Panc1 (cell line): ENCODE measurements at regions not wholly inside any gene's neighbourhood (a gene's known extent, or its start where the extent isn't known, plus 50 kb on each side); places are given as distances from the start of the nearest gene placed in this dataset.

Experiments
- ATAC-seq: fragments of 200-7000 bp; cut with Tn5 transposase; 2 replicates; pipeline ENCODE4 v1.9.1; 2020; ENCODE audit warnings: mild to moderate bottlenecking, moderate library complexity
- BruUV-seq: library from RNA; stranded (reverse); fragments of 400-500 nt; replicated peaks from 2 replicates; lab custom pipeline; 2021; lab: Mats Ljungman, UMichigan
- CTCF ChIA-PET: fragments of 300-600 bp; sonication (Branson Sonifier 250); formaldehyde crosslinking; loops from one replicate; lab custom pipeline; 2022; ENCODE audit warnings: antibody characterized with exemption; lab: Charles Lee
- POLR2A ChIA-PET: fragments of 300-600 bp; sonication (Branson Sonifier 250); formaldehyde crosslinking; loops from one replicate; lab custom pipeline; 2022; ENCODE audit warnings: antibody characterized with exemption; lab: Charles Lee
- DNase-seq: peaks from one replicate; pipeline ENCODE4 v3.0.0-alpha.2; 2010; ENCODE audit warnings: low read depth, low spot score
- H3K27ac ChIP-seq: 2 replicates; pipeline ENCODE4 v1.5.1; 2011; ENCODE audit warnings: mild to moderate bottlenecking, low read length, inconsistent platforms
- H3K27me3 ChIP-seq: fragments of 200-500 bp; sonication (Bioruptor generic); 2 replicates; pipeline ENCODE4 v1.6.0; 2014; ENCODE audit warnings: low read length, inconsistent platforms; ENCODE audit not compliant: control insufficient read depth, insufficient read depth
- H3K36me3 ChIP-seq: fragments of 200-500 bp; sonication (Bioruptor generic); 2 replicates; pipeline ENCODE4 v1.5.1; 2014; ENCODE audit warnings: inconsistent platforms, mild to moderate bottlenecking, low read length, moderate library complexity; ENCODE audit not compliant: control insufficient read depth, insufficient read depth
- H3K4me1 ChIP-seq: 2 replicates; pipeline ENCODE4 v1.5.1; 2011; ENCODE audit warnings: inconsistent platforms, mild to moderate bottlenecking, low read length, moderate library complexity; ENCODE audit not compliant: control insufficient read depth, insufficient read depth
- H3K4me3 ChIP-seq, 2 experiments: 2 replicates each; pipeline ENCODE4 v1.5.1; 2011 to 2012; ENCODE audit warnings: low read depth in 2 of 2, low read length in 2 of 2, mild to moderate bottlenecking in 2 of 2, inconsistent platforms in 1 of 2, moderate library complexity in 1 of 2
- H3K9me3 ChIP-seq: fragments of 200-500 bp; sonication (Bioruptor generic); 2 replicates; pipeline ENCODE4 v1.5.1; 2014; ENCODE audit warnings: low read depth, mild to moderate bottlenecking, inconsistent platforms, low read length, moderate library complexity; ENCODE audit not compliant: control insufficient read depth, insufficient read depth
- CTCF ChIP-seq: fragments of 450-650 bp; IDR thresholded peaks from 2 replicates; pipeline ENCODE4 v1.5.1; 2017; ENCODE audit warnings: mild to moderate bottlenecking
- POLR2AphosphoS5 ChIP-seq: IDR thresholded peaks from 2 replicates; pipeline ENCODE4 v1.6.1; 2012; ENCODE audit warnings: mild to moderate bottlenecking, low read depth, low read length, moderate library complexity
- SIN3A ChIP-seq: IDR thresholded peaks from 2 replicates; pipeline ENCODE4 v1.6.1; 2012; ENCODE audit warnings: low read depth, mild to moderate bottlenecking, low read length, moderate library complexity, borderline replicate concordance; ENCODE audit not compliant: insufficient read depth
- TCF7L2 ChIP-seq: IDR thresholded peaks from 2 replicates; pipeline ENCODE4 v1.6.1; 2011; ENCODE audit warnings: mild to moderate bottlenecking, low read depth, low read length, inconsistent platforms
- in situ Hi-C: cut with HindIII; loops from 2 replicates; pipeline ENCODE4 v1.10.0; 2016; ENCODE audit warnings: low sequenced_read_pairs, low pct_unique_long_range_greater_than_20kb
- intact Hi-C: fragments of 100-400 bp; cut with micrococcal nuclease; formaldehyde crosslinking; loops from one replicate; pipeline ENCODE4 v1.10.0; 2022; ENCODE audit not compliant: unreplicated experiment
- TF ChIP-seq, protein P1 (sequence below), 2 experiments: IDR thresholded peaks; 2 replicates each; pipeline ENCODE4 v1.6.1; 2011 to 2012; ENCODE audit warnings: low read depth in 2 of 2, control low read depth in 1 of 2, low read length in 1 of 2, mild to moderate bottlenecking in 1 of 2, moderate library complexity in 1 of 2; ENCODE audit not compliant: insufficient read depth in 1 of 2

DNA sequence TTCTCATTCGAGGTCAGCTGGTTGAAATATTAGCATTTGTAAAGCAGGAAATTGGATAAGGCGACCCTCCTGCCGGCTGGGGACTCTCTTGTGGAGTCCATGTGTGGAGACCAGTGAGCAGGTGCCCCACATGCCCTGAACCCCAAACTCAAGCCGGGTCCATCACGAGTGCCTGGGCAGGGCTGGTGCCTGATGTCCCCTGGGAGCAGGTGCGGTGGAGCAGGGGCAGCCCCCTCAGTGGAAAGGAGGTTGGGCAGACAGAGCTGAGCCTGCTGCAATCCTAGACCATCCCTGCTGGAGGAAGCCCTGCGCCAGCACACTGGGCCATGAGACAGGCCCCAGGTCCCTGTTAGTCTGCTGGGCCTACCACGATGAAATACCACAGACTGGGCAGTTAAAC, 395.6 kb downstream of the NPHP4 start:
- DNase-seq = no peak
- CTCF ChIA-PET = interaction anchor here (0.6 kb wide), 1 partner anchor 36 kb away, joined by 3 read pairs; no protein-coding TSS in a partner anchor
- H3K27ac ChIP-seq = no peak overlapping the region
- no peaks in the 10 kb centered on the region for H3K9me3 ChIP-seq
- no peak for ATAC-seq
- TF ChIP-seq POLR2AphosphoS5 = no peak
- TF ChIP-seq, protein P1, sequence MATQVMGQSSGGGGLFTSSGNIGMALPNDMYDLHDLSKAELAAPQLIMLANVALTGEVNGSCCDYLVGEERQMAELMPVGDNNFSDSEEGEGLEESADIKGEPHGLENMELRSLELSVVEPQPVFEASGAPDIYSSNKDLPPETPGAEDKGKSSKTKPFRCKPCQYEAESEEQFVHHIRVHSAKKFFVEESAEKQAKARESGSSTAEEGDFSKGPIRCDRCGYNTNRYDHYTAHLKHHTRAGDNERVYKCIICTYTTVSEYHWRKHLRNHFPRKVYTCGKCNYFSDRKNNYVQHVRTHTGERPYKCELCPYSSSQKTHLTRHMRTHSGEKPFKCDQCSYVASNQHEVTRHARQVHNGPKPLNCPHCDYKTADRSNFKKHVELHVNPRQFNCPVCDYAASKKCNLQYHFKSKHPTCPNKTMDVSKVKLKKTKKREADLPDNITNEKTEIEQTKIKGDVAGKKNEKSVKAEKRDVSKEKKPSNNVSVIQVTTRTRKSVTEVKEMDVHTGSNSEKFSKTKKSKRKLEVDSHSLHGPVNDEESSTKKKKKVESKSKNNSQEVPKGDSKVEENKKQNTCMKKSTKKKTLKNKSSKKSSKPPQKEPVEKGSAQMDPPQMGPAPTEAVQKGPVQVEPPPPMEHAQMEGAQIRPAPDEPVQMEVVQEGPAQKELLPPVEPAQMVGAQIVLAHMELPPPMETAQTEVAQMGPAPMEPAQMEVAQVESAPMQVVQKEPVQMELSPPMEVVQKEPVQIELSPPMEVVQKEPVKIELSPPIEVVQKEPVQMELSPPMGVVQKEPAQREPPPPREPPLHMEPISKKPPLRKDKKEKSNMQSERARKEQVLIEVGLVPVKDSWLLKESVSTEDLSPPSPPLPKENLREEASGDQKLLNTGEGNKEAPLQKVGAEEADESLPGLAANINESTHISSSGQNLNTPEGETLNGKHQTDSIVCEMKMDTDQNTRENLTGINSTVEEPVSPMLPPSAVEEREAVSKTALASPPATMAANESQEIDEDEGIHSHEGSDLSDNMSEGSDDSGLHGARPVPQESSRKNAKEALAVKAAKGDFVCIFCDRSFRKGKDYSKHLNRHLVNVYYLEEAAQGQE (IDR thresholded peaks at IDR 0.05; ENCODE audit: insufficient read depth in 1 of 2, low read depth in 2 of 2, low read length in 1 of 2) = no peak
- no peak for TF ChIP-seq CTCF
- TF ChIP-seq SIN3A = no peak
- no peak for TF ChIP-seq TCF7L2
- in situ Hi-C loops = no loop called here
- intact Hi-C loops = no loop called here
- H3K36me3 ChIP-seq = no peaks in the 10 kb centered on the region
- no TSS peak for BruUV-seq
- H3K27me3 ChIP-seq = peaks cover 7% of the 10 kb centered on the region
- no peak overlapping the region for H3K4me3 ChIP-seq
- POLR2A ChIA-PET = interaction anchor here (0.7 kb wide), 1 partner anchor 710 kb away, joined by 3 read pairs; no protein-coding TSS in a partner anchor
- no peaks in the 10 kb centered on the region for H3K4me1 ChIP-seq

- no TSS peak for BruUV-seq
- Histone ChIP-seq H3K4me3 (no peak overlapping the region), H3K36me3 (no peaks in the 10 kb centered on the region), H3K4me1 (no peaks in the 10 kb centered on the region), H3K9me3 (no peaks in the 10 kb centered on the region), H3K27me3 (no peaks in the 10 kb centered on the region; the same call in 1 of the 2 replicates), H3K27ac (no peak overlapping the region)
- ChIA-PET POLR2A (no interaction called here), CTCF (no interaction called here)
- in situ Hi-C loops (no loop called here), intact Hi-C loops (no loop called here)
- ATAC-seq (no peak), DNase-seq (no peak)
- TF ChIP-seq POLR2AphosphoS5 (no peak), TCF7L2 (no peak), SIN3A (no peak), CTCF (no peak)
- TF ChIP-seq, protein P1 (IDR thresholded peaks at IDR 0.05; ENCODE audit: insufficient read depth in 1 of 2, low read depth in 2 of 2, low read length in 1 of 2) = no peak
Measured at GRCh38 chr1:5595531-5596170, 396.6 kb downstream of the NPHP4 start.
